ENCODE measurements at regions not wholly inside any gene's neighbourhood (a gene's known extent, or its start where the extent isn't known, plus 50 kb on each side); places are given as distances from the start of the nearest gene placed in this dataset.
A peak's percentile ranks its signal among the peaks of the same experiment; 100 is the strongest.

GRCh38 chr12:127278351-127278750, 988.6 kb upstream of the TMEM132C start:
- no peaks in the 10 kb centered on the region for H3K9me2 ChIP-seq (ENCODE audit: insufficient read depth, low read length)
- H4K20me1 ChIP-seq (ENCODE audit: insufficient read depth) = no peaks in the 10 kb centered on the region
- no peak overlapping the region for H3K4me3 ChIP-seq (ENCODE audit: low read length)
- H3K27ac ChIP-seq (ENCODE audit: low read length) = no peak overlapping the region
- no peaks in the 10 kb centered on the region for H3F3A ChIP-seq (ENCODE audit: insufficient read depth, low read length, poor library complexity, severe bottlenecking)
- no peaks in the 10 kb centered on the region for H3K9me3 ChIP-seq (ENCODE audit: low read length)
- H2AFZ ChIP-seq (ENCODE audit: low read depth, low read length) = no peak overlapping the region
- no peaks in the 10 kb centered on the region for H3K79me2 ChIP-seq (replicated peaks; ENCODE audit: insufficient read depth, low read length)
- no peak overlapping the region for H3K9ac ChIP-seq (ENCODE audit: low read length)
- no peak overlapping the region for H3K4me2 ChIP-seq (ENCODE audit: low read length)
- TF ChIP-seq EP300 (conservative IDR thresholded peaks at IDR 0.05; ENCODE audit: poor library complexity, severe bottlenecking) (no peak), TAF1 (IDR thresholded peaks at IDR 0.05; ENCODE audit: low read depth) (no peak), RAD21 (conservative IDR thresholded peaks at IDR 0.05) (no peak), EZH2 (IDR thresholded peaks at IDR 0.05; ENCODE audit: borderline replicate concordance, insufficient read depth, low read length, poor library complexity, severe bottlenecking) (no peak)
- TF ChIP-seq, protein P1, sequence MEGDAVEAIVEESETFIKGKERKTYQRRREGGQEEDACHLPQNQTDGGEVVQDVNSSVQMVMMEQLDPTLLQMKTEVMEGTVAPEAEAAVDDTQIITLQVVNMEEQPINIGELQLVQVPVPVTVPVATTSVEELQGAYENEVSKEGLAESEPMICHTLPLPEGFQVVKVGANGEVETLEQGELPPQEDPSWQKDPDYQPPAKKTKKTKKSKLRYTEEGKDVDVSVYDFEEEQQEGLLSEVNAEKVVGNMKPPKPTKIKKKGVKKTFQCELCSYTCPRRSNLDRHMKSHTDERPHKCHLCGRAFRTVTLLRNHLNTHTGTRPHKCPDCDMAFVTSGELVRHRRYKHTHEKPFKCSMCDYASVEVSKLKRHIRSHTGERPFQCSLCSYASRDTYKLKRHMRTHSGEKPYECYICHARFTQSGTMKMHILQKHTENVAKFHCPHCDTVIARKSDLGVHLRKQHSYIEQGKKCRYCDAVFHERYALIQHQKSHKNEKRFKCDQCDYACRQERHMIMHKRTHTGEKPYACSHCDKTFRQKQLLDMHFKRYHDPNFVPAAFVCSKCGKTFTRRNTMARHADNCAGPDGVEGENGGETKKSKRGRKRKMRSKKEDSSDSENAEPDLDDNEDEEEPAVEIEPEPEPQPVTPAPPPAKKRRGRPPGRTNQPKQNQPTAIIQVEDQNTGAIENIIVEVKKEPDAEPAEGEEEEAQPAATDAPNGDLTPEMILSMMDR (IDR thresholded peaks at IDR 0.05; ENCODE audit: poor library complexity, severe bottlenecking) = no peak
- H3K27me3 ChIP-seq (ENCODE audit: insufficient read depth, low read depth, low read length) = no peaks in the 10 kb centered on the region
- H3K36me3 ChIP-seq (ENCODE audit: insufficient read depth, low read length) = no peaks in the 10 kb centered on the region

DNA sequence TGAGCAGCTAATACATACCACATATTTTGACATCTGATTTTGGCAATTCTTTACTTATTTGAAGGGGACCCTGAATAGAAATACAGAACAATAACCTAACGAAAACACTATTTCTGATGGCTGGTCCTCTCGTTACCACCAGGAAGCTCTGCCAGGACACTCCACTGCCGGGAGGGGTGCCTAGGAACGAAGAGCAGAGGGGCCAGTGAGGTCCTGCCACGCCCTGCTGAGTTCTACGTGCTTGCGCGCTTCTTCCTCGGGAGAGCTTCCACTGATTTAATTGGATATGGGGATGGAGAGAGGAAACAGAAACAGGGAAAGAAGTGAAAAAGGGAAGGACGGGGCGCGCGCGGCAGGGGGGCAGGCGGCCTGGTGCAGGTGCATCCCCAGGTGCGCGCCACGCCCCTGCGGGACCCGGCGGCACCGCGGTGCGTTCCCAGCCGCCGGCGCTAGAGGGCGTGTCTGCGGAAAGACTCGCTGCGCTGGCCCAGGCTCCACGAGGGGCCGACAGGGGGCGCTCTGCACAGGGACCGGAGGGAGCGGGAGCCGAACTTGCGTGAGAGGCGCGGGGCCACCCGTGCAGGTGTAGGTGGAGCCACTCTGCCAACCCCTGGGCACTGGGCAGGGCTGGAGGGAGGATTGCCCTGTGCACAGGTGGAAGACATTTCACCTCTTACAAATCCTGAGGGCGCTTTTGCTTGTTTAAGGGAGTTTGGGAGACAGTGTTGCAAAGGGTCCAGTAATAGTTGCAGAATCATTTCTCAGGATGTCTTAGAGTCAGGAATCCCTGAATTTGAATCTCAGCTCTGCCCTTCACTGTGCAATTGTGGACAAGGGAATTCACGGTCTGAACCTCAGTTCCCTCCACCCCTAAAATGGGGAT, 986.3 kb upstream of the TMEM132C start:
- no peak overlapping the region for H3K4me3 ChIP-seq (ENCODE audit: low read length)
- H3K36me3 ChIP-seq (ENCODE audit: insufficient read depth, low read length) = no peaks in the 10 kb centered on the region
- no peaks in the 10 kb centered on the region for H3K9me3 ChIP-seq (ENCODE audit: low read length)
- H3K9me2 ChIP-seq (ENCODE audit: insufficient read depth, low read length) = no peaks in the 10 kb centered on the region
- H4K20me1 ChIP-seq (ENCODE audit: insufficient read depth) = no peaks in the 10 kb centered on the region
- H3F3A ChIP-seq (ENCODE audit: insufficient read depth, low read length, poor library complexity, severe bottlenecking) = no peaks in the 10 kb centered on the region
- H2AFZ ChIP-seq (ENCODE audit: low read depth, low read length) = no peak overlapping the region
- no peaks in the 10 kb centered on the region for H3K79me2 ChIP-seq (replicated peaks; ENCODE audit: insufficient read depth, low read length)
- H3K27ac ChIP-seq (ENCODE audit: low read length) = no peak overlapping the region
- H3K9ac ChIP-seq (ENCODE audit: low read length) = no peak overlapping the region
- H3K27me3 ChIP-seq (ENCODE audit: insufficient read depth, low read depth, low read length) = no peaks in the 10 kb centered on the region
- peak; percentile 41 for TF ChIP-seq SMC3 (conservative IDR thresholded peaks at IDR 0.05; ENCODE audit: poor library complexity)
- TF ChIP-seq EZH2 (IDR thresholded peaks at IDR 0.05; ENCODE audit: borderline replicate concordance, insufficient read depth, low read length, poor library complexity, severe bottlenecking) = no peak
- no peak for TF ChIP-seq REST (IDR thresholded peaks at IDR 0.05; ENCODE audit: borderline replicate concordance)
- TF ChIP-seq, protein P1 (IDR thresholded peaks at IDR 0.05; ENCODE audit: poor library complexity, severe bottlenecking) = peak; percentile 69
- no peak overlapping the region for H3K4me2 ChIP-seq (ENCODE audit: low read length)
